Esophagus squamous epithelium (tissue), 5 donors: ENCODE measurements at regions not wholly inside any gene's neighbourhood (a gene's known extent, or its start where the extent isn't known, plus 50 kb on each side); places are given as distances from the start of the nearest gene placed in this dataset.

Experiments used
- DNase-seq: peaks from one replicate; lab custom pipeline; 2025; lab: John Stamatoyannopoulos, UW
- H3K27ac ChIP-seq, 4 donors: fragments of 200-600 bp; sonication (generic); one replicate each; pipeline ENCODE4 v1.5.1; 2016 to 2019; ENCODE audit warnings: mild to moderate bottlenecking in 1 of 4
- H3K27me3 ChIP-seq, 4 donors: fragments of 200-600 bp; sonication (generic); 1 replicate in 3 of 4; 2 replicates in 1 of 4; pipeline versions ENCODE4 v1.5.1 to v1.6.0; 2017 to 2021; ENCODE audit warnings: antibody characterized with exemption in 1 of 4
- H3K36me3 ChIP-seq, 3 donors: fragments of 200-600 bp; sonication (generic); one replicate each; pipeline ENCODE4 v1.5.1; 2016 to 2019
- H3K4me1 ChIP-seq, 3 donors: fragments of 200-600 bp; sonication (generic); one replicate each; pipeline ENCODE4 v1.5.1; 2017 to 2019
- H3K4me3 ChIP-seq, 4 donors: fragments of 200-600 bp; sonication (generic); 1 replicate in 3 of 4; 2 replicates in 1 of 4; pipeline ENCODE4 v1.5.1; 2016 to 2019; ENCODE audit warnings: mild to moderate bottlenecking in 2 of 4, moderate library complexity in 1 of 4
- H3K9me3 ChIP-seq, 3 donors: fragments of 200-600 bp; sonication (generic); one replicate each; pipeline ENCODE4 v1.5.1; 2016 to 2019
- POLR2A ChIP-seq, 4 donors: fragments of 450-650 bp; IDR thresholded peaks; one replicate each; pipeline ENCODE4 v1.6.1; 2017; ENCODE audit warnings: antibody characterized with exemption in 4 of 4, mild to moderate bottlenecking in 4 of 4, moderate library complexity in 3 of 4
- WGBS, 2 donors: methylation state at CpG; one replicate each; pipeline ENCODE4 v1.1.5; 2018; 5-methylcytosine and 5-hydroxymethylcytosine counted together
- intact Hi-C: fragments of 100-400 bp; cut with DNase I; formaldehyde crosslinking; loops from one replicate; pipeline ENCODE4 v1.15.0; 2022
- TF ChIP-seq, protein P1 (sequence below), 6 experiments: fragments of 450-650 bp in 4 of 6; fragments of 200-600 bp in 2 of 6; sonication (generic) in 2 of 6; IDR thresholded peaks; one replicate each; pipeline ENCODE4 v1.5.1; 2016 to 2019; ENCODE audit warnings: antibody characterized with exemption in 6 of 6, mild to moderate bottlenecking in 4 of 6, moderate library complexity in 4 of 6
- donor health status: DM: yes; HTN: yes; CAD: no.

DNA sequence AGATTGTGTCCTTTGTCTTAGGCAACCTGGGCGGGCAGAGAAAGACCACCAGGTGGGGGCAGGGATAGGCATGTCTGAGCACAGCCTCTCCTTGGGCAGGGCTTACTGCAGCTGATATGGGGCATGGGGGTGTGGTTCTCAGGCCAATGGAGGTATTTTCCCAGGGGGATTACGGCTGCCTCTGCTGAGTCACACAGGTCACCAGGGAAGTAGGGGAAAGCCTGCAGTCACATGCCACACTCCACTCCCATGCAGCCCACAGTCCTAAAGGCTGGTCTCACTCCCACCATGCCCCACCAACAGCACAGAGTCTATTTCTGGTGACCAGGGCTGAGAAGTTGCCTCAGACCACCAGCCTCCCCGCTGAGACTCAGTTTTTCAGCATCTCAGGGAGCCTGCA, 466.4 kb downstream of the DIPK2A start:
- no peaks in the 10 kb centered on the region for H3K36me3 ChIP-seq
- no peak for DNase-seq
- TF ChIP-seq, protein P1, sequence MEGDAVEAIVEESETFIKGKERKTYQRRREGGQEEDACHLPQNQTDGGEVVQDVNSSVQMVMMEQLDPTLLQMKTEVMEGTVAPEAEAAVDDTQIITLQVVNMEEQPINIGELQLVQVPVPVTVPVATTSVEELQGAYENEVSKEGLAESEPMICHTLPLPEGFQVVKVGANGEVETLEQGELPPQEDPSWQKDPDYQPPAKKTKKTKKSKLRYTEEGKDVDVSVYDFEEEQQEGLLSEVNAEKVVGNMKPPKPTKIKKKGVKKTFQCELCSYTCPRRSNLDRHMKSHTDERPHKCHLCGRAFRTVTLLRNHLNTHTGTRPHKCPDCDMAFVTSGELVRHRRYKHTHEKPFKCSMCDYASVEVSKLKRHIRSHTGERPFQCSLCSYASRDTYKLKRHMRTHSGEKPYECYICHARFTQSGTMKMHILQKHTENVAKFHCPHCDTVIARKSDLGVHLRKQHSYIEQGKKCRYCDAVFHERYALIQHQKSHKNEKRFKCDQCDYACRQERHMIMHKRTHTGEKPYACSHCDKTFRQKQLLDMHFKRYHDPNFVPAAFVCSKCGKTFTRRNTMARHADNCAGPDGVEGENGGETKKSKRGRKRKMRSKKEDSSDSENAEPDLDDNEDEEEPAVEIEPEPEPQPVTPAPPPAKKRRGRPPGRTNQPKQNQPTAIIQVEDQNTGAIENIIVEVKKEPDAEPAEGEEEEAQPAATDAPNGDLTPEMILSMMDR (IDR thresholded peaks at IDR 0.05): no peak
- TF ChIP-seq POLR2A (IDR thresholded peaks at IDR 0.05): no peak
- H3K4me1 ChIP-seq: no peaks in the 10 kb centered on the region
- H3K4me3 ChIP-seq: no peak overlapping the region
- intact Hi-C loops: no loop called here
- no peaks in the 10 kb centered on the region for H3K9me3 ChIP-seq
- H3K27me3 ChIP-seq: no peaks in the 10 kb centered on the region
- 60 to 63% methylated on average over 2 of the region's 3 CpGs for WGBS, 2 donors
- no peak overlapping the region for H3K27ac ChIP-seq

- intact Hi-C loops: no loop called here
- no peaks in the 10 kb centered on the region for H3K4me1 ChIP-seq
- no peaks in the 10 kb centered on the region for H3K27me3 ChIP-seq
- WGBS, 2 donors: 86% methylated on average over 2 of the region's 2 CpGs
- DNase-seq: no peak
- TF ChIP-seq, protein P1 (IDR thresholded peaks at IDR 0.05): no peak
- no peak for TF ChIP-seq POLR2A (IDR thresholded peaks at IDR 0.05)
- no peak overlapping the region for H3K4me3 ChIP-seq
- H3K9me3 ChIP-seq: no peaks in the 10 kb centered on the region
- no peak overlapping the region for H3K27ac ChIP-seq
- no peaks in the 10 kb centered on the region for H3K36me3 ChIP-seq
Observed at GRCh38 chr3:144444061-144444460, 472.4 kb downstream of the DIPK2A start.

- intact Hi-C loops: no loop called here
- TF ChIP-seq POLR2A (IDR thresholded peaks at IDR 0.05): no peak
- TF ChIP-seq, protein P1 (IDR thresholded peaks at IDR 0.05): no peak
- Histone ChIP-seq H3K4me3 (no peak overlapping the region), H3K36me3 (no peaks in the 10 kb centered on the region), H3K27ac (no peak overlapping the region), H3K27me3 (no peaks in the 10 kb centered on the region), H3K4me1 (no peaks in the 10 kb centered on the region), H3K9me3 (no peaks in the 10 kb centered on the region)
- DNase-seq: no peak
- WGBS, 2 donors: 80 to 87% methylated on average over 4 of the region's 4 CpGs
Observed at GRCh38 chr3:144444546-144444945, 472.9 kb downstream of the DIPK2A start.

- Histone ChIP-seq H3K27ac (no peak overlapping the region), H3K4me3 (no peak overlapping the region), H3K9me3 (no peaks in the 10 kb centered on the region), H3K4me1 (no peaks in the 10 kb centered on the region), H3K27me3 (no peaks in the 10 kb centered on the region), H3K36me3 (no peaks in the 10 kb centered on the region)
- intact Hi-C loops: no loop called here
- WGBS, 2 donors: 74 to 87% methylated on average over 5 of the region's 5 CpGs
- no peak for DNase-seq
- no peak for TF ChIP-seq POLR2A (IDR thresholded peaks at IDR 0.05)
- TF ChIP-seq, protein P1 (IDR thresholded peaks at IDR 0.05): no peak
Observed at GRCh38 chr3:144455841-144456440, 484.3 kb downstream of the DIPK2A start.

DNA sequence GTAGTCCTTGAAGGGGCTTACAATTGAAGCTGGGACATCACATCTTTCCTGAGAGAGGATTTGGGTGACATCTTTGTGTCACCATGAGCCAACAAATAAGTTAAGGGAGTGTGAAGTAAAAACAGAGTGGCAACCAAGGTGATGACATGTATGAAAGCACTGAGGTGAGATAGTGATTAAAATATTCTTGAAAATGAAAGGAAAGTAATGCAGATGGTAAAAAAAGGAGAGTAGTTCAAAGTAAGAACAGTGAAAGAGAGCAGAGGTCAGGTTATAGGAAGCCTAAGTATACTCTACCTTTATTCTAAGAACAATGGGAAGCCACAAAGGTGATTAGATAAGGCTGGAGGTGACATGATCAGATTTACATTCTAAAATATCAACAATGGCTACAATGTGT, 486.1 kb downstream of the DIPK2A start:
- Histone ChIP-seq H3K9me3 (no peaks in the 10 kb centered on the region), H3K27ac (no peak overlapping the region), H3K36me3 (no peaks in the 10 kb centered on the region), H3K4me3 (no peak overlapping the region), H3K27me3 (no peaks in the 10 kb centered on the region), H3K4me1 (no peaks in the 10 kb centered on the region)
- no peak for DNase-seq
- TF ChIP-seq POLR2A (IDR thresholded peaks at IDR 0.05): no peak
- TF ChIP-seq, protein P1 (IDR thresholded peaks at IDR 0.05): no peak
- intact Hi-C loops: no loop called here
